Neural progenitor cell (in vitro differentiated cells): ENCODE measurements at regions not wholly inside any gene's neighbourhood (a gene's known extent, or its start where the extent isn't known, plus 50 kb on each side); places are given as distances from the start of the nearest gene placed in this dataset.

ENCODE experiments used
- EZH2 ChIP-seq: fragments of 200-600 bp; sonication (generic); IDR thresholded peaks from 2 replicates; pipeline ENCODE4 v1.6.1; 2017; ENCODE audit warnings: antibody characterized with exemption, mild to moderate bottlenecking, moderate library complexity
- EZH2phosphoT487 ChIP-seq: fragments of 200-600 bp; sonication (generic); IDR thresholded peaks from 2 replicates; pipeline ENCODE4 v1.6.1; 2017; ENCODE audit warnings: antibody characterized with exemption
- TF ChIP-seq, protein P1 (sequence below): fragments of 200-600 bp; sonication (generic); IDR thresholded peaks from 2 replicates; pipeline ENCODE4 v1.5.1; 2017; ENCODE audit warnings: antibody characterized with exemption, mild to moderate bottlenecking

DNA sequence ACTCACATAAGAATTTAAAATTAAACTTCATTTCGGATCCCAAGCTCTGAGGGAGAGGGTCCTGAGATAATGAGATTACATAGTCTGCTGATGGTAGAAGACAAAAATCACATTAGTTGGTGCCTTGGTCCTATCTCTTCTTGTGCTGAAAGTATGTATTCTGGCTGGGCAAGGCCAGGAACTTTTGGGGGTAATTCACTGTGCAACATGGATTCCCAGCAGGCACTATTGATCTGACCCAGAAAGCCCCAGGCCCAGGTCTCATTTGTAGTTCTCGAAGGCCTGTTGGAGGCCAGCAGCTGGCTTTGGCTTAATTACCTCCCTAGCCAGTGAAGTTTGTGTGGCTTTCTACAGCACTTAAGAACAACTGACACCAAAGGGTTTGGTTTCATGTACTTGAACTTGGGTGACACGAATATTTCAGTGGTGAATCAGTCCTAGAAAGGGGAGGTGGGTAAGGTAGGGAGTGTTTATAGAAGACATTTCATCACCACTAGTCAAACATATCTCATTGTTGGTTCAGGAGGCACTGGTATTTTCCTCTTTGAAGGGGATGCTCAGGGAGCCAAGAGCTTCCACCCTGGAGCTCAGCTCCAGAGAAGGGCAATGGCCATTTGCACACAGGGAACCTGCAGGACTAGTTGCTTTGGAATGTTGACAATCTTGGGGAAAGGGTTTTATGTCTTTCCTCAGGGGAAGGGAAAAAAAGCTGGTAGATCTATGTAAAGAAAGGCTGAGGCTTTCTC is 217.8 kb downstream of the OSR1 start:
- TF ChIP-seq, protein P1, sequence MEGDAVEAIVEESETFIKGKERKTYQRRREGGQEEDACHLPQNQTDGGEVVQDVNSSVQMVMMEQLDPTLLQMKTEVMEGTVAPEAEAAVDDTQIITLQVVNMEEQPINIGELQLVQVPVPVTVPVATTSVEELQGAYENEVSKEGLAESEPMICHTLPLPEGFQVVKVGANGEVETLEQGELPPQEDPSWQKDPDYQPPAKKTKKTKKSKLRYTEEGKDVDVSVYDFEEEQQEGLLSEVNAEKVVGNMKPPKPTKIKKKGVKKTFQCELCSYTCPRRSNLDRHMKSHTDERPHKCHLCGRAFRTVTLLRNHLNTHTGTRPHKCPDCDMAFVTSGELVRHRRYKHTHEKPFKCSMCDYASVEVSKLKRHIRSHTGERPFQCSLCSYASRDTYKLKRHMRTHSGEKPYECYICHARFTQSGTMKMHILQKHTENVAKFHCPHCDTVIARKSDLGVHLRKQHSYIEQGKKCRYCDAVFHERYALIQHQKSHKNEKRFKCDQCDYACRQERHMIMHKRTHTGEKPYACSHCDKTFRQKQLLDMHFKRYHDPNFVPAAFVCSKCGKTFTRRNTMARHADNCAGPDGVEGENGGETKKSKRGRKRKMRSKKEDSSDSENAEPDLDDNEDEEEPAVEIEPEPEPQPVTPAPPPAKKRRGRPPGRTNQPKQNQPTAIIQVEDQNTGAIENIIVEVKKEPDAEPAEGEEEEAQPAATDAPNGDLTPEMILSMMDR, result no peak
- TF ChIP-seq EZH2, result no peak
- TF ChIP-seq EZH2phosphoT487, result no peak
